Coronary artery (tissue), 2 donors: ENCODE measurements at regions not wholly inside any gene's neighbourhood (a gene's known extent, or its start where the extent isn't known, plus 50 kb on each side); places are given as distances from the start of the nearest gene placed in this dataset.
"Not testable (repeated sequence)": the region's sequence is repeated elsewhere in the genome, so short reads cannot be mapped to it uniquely, and the experiment has no call there.

ENCODE experiments used
- DNase-seq: peaks from one replicate; pipeline ENCODE4 v3.0.0-alpha.2; 2017; ENCODE audit warnings: low spot score
- H3K27ac ChIP-seq, 2 donors: fragments of 200-600 bp; sonication (generic); one replicate each; pipeline ENCODE4 v1.5.1; 2016 to 2019
- H3K4me3 ChIP-seq: fragments of 200-600 bp; sonication (generic); 2 replicates; pipeline ENCODE4 v1.5.1; 2016; ENCODE audit warnings: mild to moderate bottlenecking, moderate library complexity

DNA sequence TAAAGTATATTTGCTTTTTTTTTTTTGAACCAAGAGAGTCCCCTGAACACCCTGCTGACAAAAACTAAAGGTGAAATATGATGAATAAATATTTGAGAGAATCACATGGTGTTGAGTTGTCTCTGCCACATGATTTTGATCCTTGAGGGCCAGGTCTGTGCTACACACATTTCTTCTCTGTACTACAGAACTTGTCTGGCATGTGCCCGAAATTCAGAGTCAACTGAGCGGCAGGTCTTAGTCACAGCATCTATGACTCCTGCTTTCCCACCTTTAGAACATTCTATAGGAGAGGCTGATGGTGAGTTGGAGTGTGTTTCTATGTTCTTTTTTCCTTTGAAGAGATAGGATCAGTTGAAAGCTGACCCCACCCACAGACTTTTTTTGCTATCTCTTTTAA lies 79.0 kb upstream of the NBPF19 start:
- H3K27ac ChIP-seq, DNase-seq, H3K4me3 ChIP-seq: not testable (repeated sequence)

DNA sequence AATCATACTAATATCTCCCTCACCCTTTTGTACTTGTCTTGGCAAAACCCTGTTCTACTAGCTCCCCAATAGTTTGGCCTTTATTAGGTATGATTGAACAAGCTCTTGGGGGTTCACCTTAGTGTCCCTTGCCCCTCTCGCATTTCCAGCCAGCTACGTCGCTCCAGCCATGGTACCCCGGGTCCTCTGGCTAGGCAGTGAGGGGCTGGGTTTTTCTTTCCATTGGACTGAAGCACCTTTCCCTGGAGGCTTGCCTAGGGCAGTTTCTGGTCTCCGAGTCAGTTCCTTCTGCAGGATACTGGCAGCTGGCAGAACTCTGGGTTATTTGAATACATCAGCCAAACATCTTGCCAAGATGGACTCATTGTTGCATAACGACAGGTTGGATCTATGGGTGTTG lies 76.3 kb upstream of the NBPF19 start:
- H3K27ac ChIP-seq, H3K4me3 ChIP-seq, DNase-seq: not testable (repeated sequence)

GRCh38 chr1:149408404-149408803 lies 66.4 kb upstream of the NBPF19 start:
- H3K4me3 ChIP-seq, DNase-seq, H3K27ac ChIP-seq: not testable (repeated sequence)

DNA sequence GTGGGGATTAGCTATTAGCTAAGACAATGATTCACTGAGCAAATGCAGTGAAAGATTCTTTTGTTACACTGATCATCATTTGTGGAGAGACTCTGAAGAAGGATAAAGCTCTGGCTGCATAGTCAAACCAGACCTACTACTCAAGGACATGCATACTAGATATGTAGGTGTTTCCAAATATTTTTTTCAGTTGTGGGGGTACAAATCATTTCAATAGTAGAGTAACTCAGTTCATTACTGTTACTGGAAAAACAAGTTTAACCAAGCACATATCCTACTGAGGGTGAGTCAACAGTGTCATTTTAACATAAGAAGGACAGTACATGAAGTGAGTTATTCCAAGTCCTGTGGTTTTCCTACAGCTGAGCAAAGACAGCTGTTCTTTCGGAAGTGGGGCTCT lies 59.5 kb upstream of the NBPF19 start:
- H3K27ac ChIP-seq, DNase-seq, H3K4me3 ChIP-seq: not testable (repeated sequence)

GRCh38 chr1:149418782-149419181 lies 56.1 kb upstream of the NBPF19 start:
- not testable (repeated sequence) for DNase-seq, H3K27ac ChIP-seq, H3K4me3 ChIP-seq

DNA sequence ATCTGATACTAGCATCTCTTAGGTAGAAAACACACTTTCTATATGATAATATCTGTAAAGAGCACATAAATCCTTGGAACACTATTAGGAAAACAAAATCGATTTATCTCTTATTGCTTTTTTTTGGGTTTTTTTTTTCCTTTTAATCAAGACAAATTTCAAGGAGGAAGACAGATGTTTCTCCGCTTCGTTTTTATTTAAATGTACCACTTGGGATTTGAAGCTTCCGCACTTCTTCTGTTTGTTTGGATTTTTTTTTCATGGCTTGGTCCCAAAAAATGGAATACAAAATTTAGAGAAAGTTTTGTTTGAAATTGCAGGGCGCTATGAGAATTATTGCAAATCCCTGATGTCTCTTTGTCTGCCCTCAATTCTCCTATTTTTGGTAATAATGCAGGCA lies 51.7 kb upstream of the NBPF19 start:
- DNase-seq, H3K4me3 ChIP-seq, H3K27ac ChIP-seq: not testable (repeated sequence)
